ENCODE measurements at regions not wholly inside any gene's neighbourhood (a gene's known extent, or its start where the extent isn't known, plus 50 kb on each side); places are given as distances from the start of the nearest gene placed in this dataset.

DNA sequence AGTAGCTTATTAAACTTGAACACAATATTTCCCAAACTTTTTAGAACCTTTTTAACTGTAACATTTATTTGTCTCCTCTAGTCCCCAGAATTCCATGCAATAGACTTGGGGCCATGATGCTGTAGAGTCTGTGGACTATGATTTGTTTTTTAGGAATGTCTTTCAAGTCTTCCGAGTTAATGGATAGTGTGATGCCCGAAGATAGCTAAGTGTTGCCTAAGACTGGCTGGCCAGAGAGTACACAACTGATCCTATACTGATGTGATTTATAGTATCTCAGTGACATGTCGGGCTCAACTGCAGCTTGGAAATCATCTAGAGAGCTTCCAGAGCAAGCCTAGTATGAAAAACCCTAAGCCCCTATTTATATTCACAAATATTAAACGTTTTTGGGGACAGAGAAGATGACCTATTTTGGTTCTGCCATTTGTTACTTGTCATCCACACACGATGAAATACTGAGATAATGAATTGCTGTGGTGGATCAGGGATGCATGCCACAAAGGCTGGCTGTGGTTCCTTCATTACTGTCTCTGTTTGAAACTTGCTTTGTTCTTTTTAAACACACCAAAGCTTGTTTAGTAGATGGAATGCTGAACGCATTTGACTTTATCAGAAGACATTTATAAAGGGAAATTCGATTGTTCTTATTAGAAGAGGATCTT is 507.4 kb downstream of the TAFA4 start:
- H3K4me3 Mint-ChIP-seq: no peak overlapping the region
- TF ChIP-seq CTCF (IDR thresholded peaks at IDR 0.05; ENCODE audit: unreplicated experiment in 3 of 3): no peak
- no peaks in the 10 kb centered on the region for H3K9me3 Mint-ChIP-seq

DNA sequence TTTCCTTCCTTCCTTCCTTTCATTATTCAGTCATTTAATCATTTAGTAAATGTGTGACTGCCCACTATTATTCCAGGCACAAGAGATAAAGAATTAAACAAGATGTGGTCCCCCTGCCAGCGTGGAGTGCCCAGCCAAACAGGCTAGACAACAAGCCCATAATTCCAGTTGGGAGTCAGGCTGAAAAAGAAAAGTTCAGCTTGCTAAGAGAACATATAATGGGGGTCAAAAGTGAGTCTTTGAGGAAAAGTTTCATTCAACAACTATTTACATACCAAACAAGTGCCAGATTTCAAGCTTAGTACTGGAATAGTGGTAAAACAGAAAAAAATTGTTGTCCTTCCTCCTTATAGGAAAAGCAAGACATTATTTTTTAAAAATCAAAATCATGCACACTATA is 523.7 kb downstream of the TAFA4 start:
- Mint-ChIP-seq H3K4me1 (no peaks in the 10 kb centered on the region), H3K4me3 (no peak overlapping the region)

More for the DNA sequence above, 507.4 kb downstream of the TAFA4 start:
- Mint-ChIP-seq H3K27me3 (ENCODE audit: low read depth) (no peaks in the 10 kb centered on the region), H3K27ac (no peak overlapping the region), H3K36me3 (ENCODE audit: low read depth) (no peaks in the 10 kb centered on the region), H3K4me1 (peaks cover 4% of the 10 kb centered on the region)

DNA sequence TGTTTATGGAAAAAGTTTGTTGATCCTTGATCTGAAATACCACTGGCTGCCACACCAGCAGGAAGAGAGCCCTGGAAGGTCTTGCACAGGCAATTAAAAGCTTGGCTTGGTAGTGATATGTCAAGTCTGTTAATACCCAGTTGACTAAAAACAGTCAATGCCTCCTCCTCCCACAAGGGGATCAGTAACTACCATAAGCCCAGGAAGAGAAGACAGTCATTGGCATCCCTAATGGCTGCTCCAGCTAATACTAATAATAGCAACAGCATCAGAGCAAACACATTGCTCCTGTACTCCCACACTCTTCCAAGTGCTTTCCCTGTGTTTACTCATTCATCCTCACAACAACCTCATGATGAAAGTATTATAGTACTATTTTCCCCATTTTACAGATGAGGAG is 528.6 kb downstream of the TAFA4 start:
- Mint-ChIP-seq H3K27me3 (ENCODE audit: low read depth) (no peaks in the 10 kb centered on the region), H3K4me3 (no peak overlapping the region), H3K9me3 (no peaks in the 10 kb centered on the region), H3K27ac (no peak overlapping the region), H3K36me3 (ENCODE audit: low read depth) (no peaks in the 10 kb centered on the region), H3K4me1 (no peaks in the 10 kb centered on the region)
- no peak for TF ChIP-seq CTCF (IDR thresholded peaks at IDR 0.05; ENCODE audit: unreplicated experiment in 3 of 3)

More for the DNA sequence above, 523.7 kb downstream of the TAFA4 start:
- Mint-ChIP-seq H3K27me3 (ENCODE audit: low read depth) (no peaks in the 10 kb centered on the region), H3K9me3 (no peaks in the 10 kb centered on the region), H3K27ac (no peak overlapping the region), H3K36me3 (ENCODE audit: low read depth) (no peaks in the 10 kb centered on the region)
- TF ChIP-seq CTCF (IDR thresholded peaks at IDR 0.05; ENCODE audit: unreplicated experiment in 3 of 3): no peak

GRCh38 chr3:68402235-68402918 is 530.0 kb downstream of the TAFA4 start:
- TF ChIP-seq CTCF (IDR thresholded peaks at IDR 0.05; ENCODE audit: unreplicated experiment in 3 of 3): no peak
- H3K4me3 Mint-ChIP-seq: no peak overlapping the region
- H3K36me3 Mint-ChIP-seq (ENCODE audit: low read depth): no peaks in the 10 kb centered on the region
- no peaks in the 10 kb centered on the region for H3K4me1 Mint-ChIP-seq
- peaks cover 4% of the 10 kb centered on the region for H3K27me3 Mint-ChIP-seq (ENCODE audit: low read depth)
- no peak overlapping the region for H3K27ac Mint-ChIP-seq
- H3K9me3 Mint-ChIP-seq: no peaks in the 10 kb centered on the region

- H3K4me3 Mint-ChIP-seq: no peak overlapping the region
- H3K27me3 Mint-ChIP-seq (ENCODE audit: low read depth): no peaks in the 10 kb centered on the region
- no peak for TF ChIP-seq CTCF (IDR thresholded peaks at IDR 0.05; ENCODE audit: unreplicated experiment in 3 of 3)
- peaks cover 22% of the 10 kb centered on the region for H3K9me3 Mint-ChIP-seq
- no peaks in the 10 kb centered on the region for H3K36me3 Mint-ChIP-seq (ENCODE audit: low read depth)
- no peak overlapping the region for H3K27ac Mint-ChIP-seq
- no peaks in the 10 kb centered on the region for H3K4me1 Mint-ChIP-seq
Measured at GRCh38 chr3:68378631-68379030, 553.7 kb downstream of the TAFA4 start.

GRCh38 chr3:68373727-68374126 is 558.6 kb downstream of the TAFA4 start:
- H3K4me3 Mint-ChIP-seq: no peak overlapping the region
- no peaks in the 10 kb centered on the region for H3K4me1 Mint-ChIP-seq
- H3K27me3 Mint-ChIP-seq (ENCODE audit: low read depth): no peaks in the 10 kb centered on the region
- no peak overlapping the region for H3K27ac Mint-ChIP-seq
- peaks cover 12% of the 10 kb centered on the region for H3K9me3 Mint-ChIP-seq
- H3K36me3 Mint-ChIP-seq (ENCODE audit: low read depth): no peaks in the 10 kb centered on the region
- TF ChIP-seq CTCF (IDR thresholded peaks at IDR 0.05; ENCODE audit: unreplicated experiment in 3 of 3): no peak
